Lung (tissue), 11 donors: ENCODE measurements at regions not wholly inside any gene's neighbourhood (a gene's known extent, or its start where the extent isn't known, plus 50 kb on each side); places are given as distances from the start of the nearest gene placed in this dataset.

Experiments
- ATAC-seq: fragments of 200-7000 bp; cut with Tn5 transposase; one replicate; pipeline ENCODE4 v1.9.1; 2020; ENCODE audit warnings: moderate number of reproducible peaks; ENCODE audit not compliant: insufficient read depth, low FRiP score
- DNase-seq, 3 donors: peaks; one replicate each; pipeline ENCODE4 v3.0.0-alpha.2; 2013 to 2017
- H3K27ac ChIP-seq, 2 donors: one replicate each; pipeline ENCODE4 v1.5.1; 2013; ENCODE audit warnings: mild to moderate bottlenecking in 2 of 2, moderate library complexity in 2 of 2, control low read depth in 1 of 2, inconsistent platforms in 1 of 2, low read depth in 1 of 2, low read length in 1 of 2
- H3K27me3 ChIP-seq, 3 donors: one replicate each; pipeline ENCODE4 v1.5.1; 2013; ENCODE audit warnings: low read length in 2 of 3; ENCODE audit not compliant: control insufficient read depth in 3 of 3, insufficient read depth in 3 of 3
- H3K36me3 ChIP-seq, 4 donors: one replicate each; pipeline ENCODE4 v1.5.1; 2013; ENCODE audit warnings: low read length in 4 of 4, mild to moderate bottlenecking in 1 of 4, moderate library complexity in 1 of 4; ENCODE audit not compliant: control insufficient read depth in 4 of 4, insufficient read depth in 4 of 4
- H3K4me1 ChIP-seq, 5 donors: one replicate each; pipeline ENCODE4 v1.5.1; 2013; ENCODE audit warnings: low read length in 5 of 5, mild to moderate bottlenecking in 2 of 5, moderate library complexity in 1 of 5; ENCODE audit not compliant: control insufficient read depth in 5 of 5, insufficient read depth in 5 of 5
- H3K4me3 ChIP-seq: one replicate; pipeline ENCODE4 v1.5.1; 2013; ENCODE audit warnings: mild to moderate bottlenecking, control low read depth, moderate library complexity
- H3K9ac ChIP-seq, 2 donors: one replicate each; pipeline ENCODE4 v1.5.1; 2013; ENCODE audit warnings: low read length in 2 of 2, control low read depth in 1 of 2; ENCODE audit not compliant: insufficient read depth in 1 of 2
- H3K9me3 ChIP-seq, 4 donors: one replicate each; pipeline ENCODE4 v1.5.1; 2013; ENCODE audit warnings: low read length in 3 of 4, mild to moderate bottlenecking in 1 of 4, moderate library complexity in 1 of 4; ENCODE audit not compliant: control insufficient read depth in 4 of 4, insufficient read depth in 3 of 4
- WGBS, 2 donors: extraction: QIAGEN DNeasy Blood & Tissue Kit; methylation state at CpG; one replicate each; pipeline ENCODE4 v1.1.7; 2013; 5-methylcytosine and 5-hydroxymethylcytosine counted together
- TF ChIP-seq, protein P1 (sequence below): IDR thresholded peaks from 2 replicates; pipeline ENCODE4 v1.5.1; 2012; ENCODE audit warnings: mild to moderate bottlenecking; ENCODE audit errors: control extremely low read depth, extremely low read depth
- donor health status: control.
- donor health status: control.
- donor health status: Bipolar disorder and iron deficiency.
- donor health status: healthy.
- donor health status: DM: yes; HTN: yes; CAD: no.

DNA sequence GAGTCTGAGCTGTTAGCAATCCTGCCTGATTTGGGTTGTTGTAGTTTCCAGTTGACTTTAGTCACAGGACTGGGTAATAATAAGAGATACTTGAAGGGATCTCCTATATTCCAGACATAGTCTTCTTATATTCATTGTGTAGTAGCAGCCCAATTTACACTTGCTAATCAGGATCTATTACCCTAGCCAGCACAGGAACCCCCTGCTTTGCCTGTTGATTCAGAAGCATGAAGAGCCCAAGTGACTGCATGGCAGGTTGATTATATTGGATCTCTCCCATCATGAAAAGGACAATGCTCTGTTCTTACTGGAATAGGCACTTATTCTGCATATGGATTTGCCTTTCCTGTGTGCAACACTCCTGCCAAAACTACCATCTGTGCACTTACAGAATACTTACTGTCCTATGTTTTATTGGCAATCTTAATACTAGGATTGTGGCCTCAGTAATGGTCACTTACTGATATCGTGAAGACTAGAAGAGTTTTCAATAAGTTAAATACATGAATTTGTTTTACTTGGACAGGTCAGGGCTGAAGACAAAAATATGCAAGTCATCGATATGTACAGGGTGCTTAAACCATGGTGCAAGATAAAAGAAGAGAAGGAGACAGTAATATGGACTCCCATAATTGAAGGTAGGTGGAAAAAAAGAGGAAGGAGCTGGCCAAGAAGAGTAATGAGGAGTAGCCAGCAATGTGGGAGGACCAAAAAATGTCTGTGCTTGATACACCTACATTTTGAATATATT, 304.1 kb downstream of the MCTP2 start:
- TF ChIP-seq, protein P1, sequence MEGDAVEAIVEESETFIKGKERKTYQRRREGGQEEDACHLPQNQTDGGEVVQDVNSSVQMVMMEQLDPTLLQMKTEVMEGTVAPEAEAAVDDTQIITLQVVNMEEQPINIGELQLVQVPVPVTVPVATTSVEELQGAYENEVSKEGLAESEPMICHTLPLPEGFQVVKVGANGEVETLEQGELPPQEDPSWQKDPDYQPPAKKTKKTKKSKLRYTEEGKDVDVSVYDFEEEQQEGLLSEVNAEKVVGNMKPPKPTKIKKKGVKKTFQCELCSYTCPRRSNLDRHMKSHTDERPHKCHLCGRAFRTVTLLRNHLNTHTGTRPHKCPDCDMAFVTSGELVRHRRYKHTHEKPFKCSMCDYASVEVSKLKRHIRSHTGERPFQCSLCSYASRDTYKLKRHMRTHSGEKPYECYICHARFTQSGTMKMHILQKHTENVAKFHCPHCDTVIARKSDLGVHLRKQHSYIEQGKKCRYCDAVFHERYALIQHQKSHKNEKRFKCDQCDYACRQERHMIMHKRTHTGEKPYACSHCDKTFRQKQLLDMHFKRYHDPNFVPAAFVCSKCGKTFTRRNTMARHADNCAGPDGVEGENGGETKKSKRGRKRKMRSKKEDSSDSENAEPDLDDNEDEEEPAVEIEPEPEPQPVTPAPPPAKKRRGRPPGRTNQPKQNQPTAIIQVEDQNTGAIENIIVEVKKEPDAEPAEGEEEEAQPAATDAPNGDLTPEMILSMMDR, result no peak
- no peak for ATAC-seq
- WGBS, 2 donors, result 65 to 94% methylated on average over 2 of the region's 2 CpGs
- Histone ChIP-seq H3K9me3 (no peaks in the 10 kb centered on the region), H3K27ac (no peak overlapping the region), H3K36me3 (no peaks in the 10 kb centered on the region), H3K9ac (no peak overlapping the region), H3K4me3 (no peak overlapping the region), H3K27me3 (no peaks in the 10 kb centered on the region), H3K4me1 (peaks cover 0 to 4% (median 0%) of the 10 kb centered on the region in 5 donors)
- no peak for DNase-seq

DNA sequence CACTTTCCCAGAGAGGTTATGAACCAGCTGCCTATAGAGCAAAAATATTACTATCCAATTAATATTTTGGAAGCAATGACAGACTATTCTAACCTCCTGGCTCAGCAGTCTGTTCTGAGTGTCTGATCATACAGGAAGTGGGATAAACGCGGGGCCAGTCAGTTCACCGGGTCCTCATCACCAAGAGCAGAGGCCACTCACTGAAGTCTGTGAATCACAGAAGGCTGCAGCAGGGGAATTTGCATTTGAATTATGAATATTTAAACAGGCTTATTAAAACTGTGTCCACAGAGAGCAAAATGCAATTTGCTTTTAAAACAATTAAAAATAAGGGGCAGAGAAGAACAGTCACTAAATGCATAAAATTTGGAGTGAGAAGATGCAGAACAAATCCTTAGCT, 305.2 kb downstream of the MCTP2 start:
- DNase-seq (no peak), ATAC-seq (no peak)
- Histone ChIP-seq H3K27me3 (no peaks in the 10 kb centered on the region), H3K4me1 (no peaks in the 10 kb centered on the region), H3K9ac (no peak overlapping the region), H3K36me3 (no peaks in the 10 kb centered on the region), H3K27ac (no peak overlapping the region), H3K9me3 (peaks cover 0 to 3% (median 0%) of the 10 kb centered on the region in 4 donors), H3K4me3 (no peak overlapping the region)
- TF ChIP-seq, protein P1, result no peak
- 43 to 47% methylated on average over 3 of the region's 3 CpGs for WGBS, 2 donors

DNA sequence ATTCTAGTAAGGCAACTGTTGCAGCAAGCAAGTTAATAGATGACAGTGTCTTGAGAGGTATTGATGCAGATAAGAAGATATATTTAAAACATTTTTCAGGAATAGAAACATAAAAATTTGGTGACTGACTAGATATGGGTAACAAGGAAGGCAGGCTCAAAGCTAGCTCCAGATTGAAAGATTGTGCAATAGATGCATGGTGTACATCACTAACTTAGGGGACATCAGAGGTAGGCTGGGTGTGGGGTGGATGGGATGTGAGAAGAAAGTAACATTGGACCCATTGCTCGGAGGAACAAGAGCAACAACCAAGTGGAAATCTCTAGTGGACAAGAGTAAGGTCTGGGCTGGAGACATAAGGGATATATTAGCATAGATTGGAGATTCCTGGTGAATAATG, 306.9 kb downstream of the MCTP2 start:
- no peaks in the 10 kb centered on the region for H3K36me3 ChIP-seq
- H3K9me3 ChIP-seq, result peaks cover 0 to 3% (median 0%) of the 10 kb centered on the region in 4 donors
- ATAC-seq (no peak), DNase-seq (no peak)
- 0% methylated on average over 1 of the region's 1 CpG for WGBS, 2 donors
- no peaks in the 10 kb centered on the region for H3K4me1 ChIP-seq
- no peak overlapping the region for H3K4me3 ChIP-seq
- no peak overlapping the region for H3K27ac ChIP-seq
- H3K27me3 ChIP-seq, result no peaks in the 10 kb centered on the region
- H3K9ac ChIP-seq, result no peak overlapping the region
- TF ChIP-seq, protein P1, result no peak

DNA sequence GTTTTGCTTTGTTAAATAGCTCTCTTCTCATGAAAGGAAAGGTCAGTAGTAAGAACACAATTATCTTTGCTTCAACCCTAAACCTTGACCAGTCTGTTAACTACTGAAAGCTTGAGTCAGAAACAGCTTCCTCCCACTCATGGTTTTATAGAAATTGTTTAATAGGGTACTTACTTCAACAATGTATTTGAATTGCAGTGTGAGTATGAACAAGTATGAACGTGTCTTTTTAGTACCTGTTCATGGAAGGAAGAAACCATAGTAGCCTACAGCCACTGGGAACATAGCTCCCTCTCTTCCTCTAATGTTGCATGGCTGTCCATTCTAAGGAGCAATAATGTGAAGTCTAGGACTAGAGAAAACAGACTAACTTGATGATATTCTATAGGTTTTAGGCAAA, 311.0 kb downstream of the MCTP2 start:
- Histone ChIP-seq H3K9ac (no peak overlapping the region), H3K27ac (no peak overlapping the region), H3K36me3 (no peaks in the 10 kb centered on the region), H3K9me3 (peaks cover 0 to 3% (median 0%) of the 10 kb centered on the region in 4 donors), H3K4me1 (no peaks in the 10 kb centered on the region), H3K4me3 (no peak overlapping the region), H3K27me3 (no peaks in the 10 kb centered on the region)
- ATAC-seq, result no peak
- no peak for DNase-seq
- TF ChIP-seq, protein P1, result no peak
- 66 to 91% methylated on average over 1 of the region's 1 CpG for WGBS, 2 donors
